Epidermal melanocyte (primary cell): ENCODE measurements at regions not wholly inside any gene's neighbourhood (a gene's known extent, or its start where the extent isn't known, plus 50 kb on each side); places are given as distances from the start of the nearest gene placed in this dataset.
"Not testable (repeated sequence)": the region's sequence is repeated elsewhere in the genome, so short reads cannot be mapped to it uniquely, and the experiment has no call there.

Source experiments
- DNase-seq: peaks from one replicate; pipeline ENCODE4 v3.0.0; 2011; ENCODE audit warnings: low spot score; ENCODE audit not compliant: insufficient read length

DNA sequence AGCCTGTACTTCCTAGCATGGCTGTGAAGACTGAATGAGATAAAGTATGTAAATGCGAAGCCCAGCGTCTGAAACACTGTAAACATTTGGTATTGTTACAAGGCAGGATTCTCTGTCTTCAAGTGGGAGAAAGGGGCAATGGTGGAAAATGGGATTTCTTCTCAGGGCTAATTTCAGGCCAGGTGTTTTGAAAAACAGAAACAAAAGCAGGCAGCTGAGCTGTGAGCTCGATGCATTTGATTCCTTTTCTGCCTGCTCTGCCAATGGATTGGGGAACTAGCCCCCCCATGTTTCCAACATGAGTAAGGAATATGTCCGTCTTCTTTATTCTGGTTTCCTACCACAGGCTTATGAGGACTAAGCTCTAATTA is 732.1 kb upstream of the AUTS2 start:
- no peak for DNase-seq

DNA sequence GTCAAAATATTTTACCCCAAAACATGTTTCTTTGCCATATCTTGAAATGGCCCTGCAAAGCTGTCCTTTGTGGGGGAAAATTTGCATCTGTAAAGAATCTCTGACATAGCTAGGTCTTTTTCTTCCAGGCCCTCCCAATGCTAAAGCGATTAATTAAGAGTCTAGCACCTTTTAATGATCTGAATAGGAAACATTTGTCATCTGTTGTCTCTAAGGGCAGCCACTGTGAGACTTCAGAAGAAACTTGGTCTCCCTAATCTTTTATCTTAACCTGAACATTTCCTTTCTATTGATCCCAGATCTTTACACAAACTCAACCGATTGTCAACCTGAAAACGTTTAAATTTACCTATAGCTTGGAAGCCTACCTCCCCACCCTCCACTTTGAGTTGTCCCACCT is 731.6 kb upstream of the AUTS2 start:
- DNase-seq = not testable (repeated sequence)

- DNase-seq = no peak
These were observed 729.3 kb upstream of the AUTS2 start for GRCh38 chr7:68868978-68869377.

- no peak for DNase-seq
These were observed 724.7 kb upstream of the AUTS2 start for GRCh38 chr7:68873616-68874015.

- no peak for DNase-seq
These were observed 722.4 kb upstream of the AUTS2 start for GRCh38 chr7:68875857-68876256.

DNA sequence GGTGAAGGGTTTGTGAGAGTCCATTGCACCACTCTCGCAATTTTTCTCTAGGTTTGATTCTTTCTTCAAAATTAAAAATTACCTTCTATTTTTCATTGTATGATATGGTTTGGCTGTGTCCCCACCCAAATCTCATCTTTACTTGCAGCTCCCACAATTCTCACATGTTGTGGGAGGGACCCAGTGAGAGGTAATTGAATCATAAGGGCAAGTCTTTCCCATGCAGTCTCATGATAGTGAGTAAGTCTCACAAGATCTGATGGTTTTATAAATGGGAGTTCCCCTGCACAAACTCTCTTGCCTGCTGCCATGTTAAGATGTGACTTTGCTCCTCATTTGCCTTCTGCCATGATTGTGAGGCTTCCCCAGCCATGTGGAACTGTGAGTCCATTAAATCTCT is 711.2 kb upstream of the AUTS2 start:
- DNase-seq = not testable (repeated sequence)

- DNase-seq = no peak
These were observed 709.3 kb upstream of the AUTS2 start for GRCh38 chr7:68888971-68889385.

DNA sequence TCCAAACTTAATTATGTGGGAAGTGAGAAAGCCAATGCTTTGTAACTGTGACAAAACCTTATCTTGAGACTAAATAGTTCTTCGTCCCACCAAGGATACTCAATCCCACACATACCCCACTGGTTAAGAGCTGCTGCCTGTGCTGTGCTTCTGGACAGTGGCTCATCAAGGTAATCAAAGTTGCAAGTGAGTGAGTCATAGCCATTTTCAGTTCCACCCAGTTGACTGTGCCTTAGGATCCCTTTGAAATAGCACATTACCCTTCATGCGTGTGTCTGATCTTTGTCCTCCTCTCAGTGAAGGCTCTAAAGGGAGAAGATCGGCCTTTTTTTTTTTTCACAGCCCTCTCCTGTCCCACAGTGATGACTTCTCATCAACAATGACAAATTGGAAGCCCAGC is 706.0 kb upstream of the AUTS2 start:
- no peak for DNase-seq

GRCh38 chr7:68893411-68893810 is 704.9 kb upstream of the AUTS2 start:
- DNase-seq = no peak

GRCh38 chr7:68899156-68899555 is 699.1 kb upstream of the AUTS2 start:
- DNase-seq = not testable (repeated sequence)

DNA sequence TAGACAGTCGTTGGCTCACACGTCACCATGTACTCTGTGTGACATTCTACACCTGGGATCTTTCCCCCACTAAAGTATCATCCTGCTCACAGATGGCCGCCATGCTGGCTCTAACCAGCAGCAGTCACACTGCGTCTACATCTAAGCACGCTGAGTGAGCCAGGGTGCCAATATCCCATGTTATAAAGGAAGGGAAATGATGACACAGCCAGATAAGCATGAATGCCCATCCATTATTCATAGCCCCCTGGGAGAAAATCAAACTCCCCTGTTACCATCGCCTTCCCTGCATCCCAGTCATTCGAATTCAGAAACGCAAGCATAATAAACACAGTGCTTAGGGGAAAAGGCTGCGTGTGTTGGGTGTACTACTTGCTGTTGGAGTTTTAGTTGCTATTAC is 698.2 kb upstream of the AUTS2 start:
- no peak for DNase-seq

GRCh38 chr7:68904630-68905029 is 693.6 kb upstream of the AUTS2 start:
- DNase-seq = no peak

DNA sequence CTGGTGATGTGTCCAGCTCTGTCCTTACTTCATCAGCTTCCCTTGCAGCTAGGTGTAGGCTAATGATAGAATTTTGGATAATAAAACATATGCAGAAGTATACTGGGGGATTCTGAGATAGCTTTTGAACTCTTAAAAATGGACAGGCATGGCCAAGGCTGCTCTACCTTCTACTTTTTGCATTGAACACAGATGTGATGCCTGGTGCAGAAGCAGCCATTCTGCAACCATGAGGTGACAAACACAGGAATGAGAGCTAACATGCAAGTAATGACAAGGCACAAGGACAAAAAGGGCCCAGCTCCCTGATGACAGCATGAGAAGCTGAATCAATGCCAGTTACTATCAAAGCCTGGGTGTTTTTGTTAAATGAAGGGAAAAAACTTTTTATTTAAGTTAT is 686.5 kb upstream of the AUTS2 start:
- DNase-seq = no peak

- no peak for DNase-seq
These were observed 684.3 kb upstream of the AUTS2 start for GRCh38 chr7:68914006-68914405.

GRCh38 chr7:68917041-68917651 is 681.1 kb upstream of the AUTS2 start:
- DNase-seq = no peak

- DNase-seq = no peak
These were observed 679.7 kb upstream of the AUTS2 start for GRCh38 chr7:68918621-68919020.

DNA sequence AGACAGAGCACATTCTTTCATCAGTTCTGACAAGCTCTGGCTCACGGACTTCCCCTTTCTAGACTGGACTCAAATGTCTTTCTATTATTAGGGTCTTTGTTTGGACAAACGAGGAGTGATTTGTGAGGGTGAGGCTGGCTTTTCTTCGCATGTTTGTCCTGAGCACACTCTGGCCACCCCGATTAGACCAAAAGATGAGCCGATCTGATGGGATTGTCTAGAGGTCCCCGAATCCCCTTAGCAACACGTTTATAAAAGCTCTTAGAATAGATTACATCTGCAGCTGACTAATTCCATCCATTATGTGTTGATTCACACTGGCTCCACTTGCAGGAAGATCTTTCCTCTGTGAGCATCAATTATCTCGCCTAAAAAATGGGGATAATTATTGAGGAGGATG is 675.4 kb upstream of the AUTS2 start:
- no peak for DNase-seq

DNA sequence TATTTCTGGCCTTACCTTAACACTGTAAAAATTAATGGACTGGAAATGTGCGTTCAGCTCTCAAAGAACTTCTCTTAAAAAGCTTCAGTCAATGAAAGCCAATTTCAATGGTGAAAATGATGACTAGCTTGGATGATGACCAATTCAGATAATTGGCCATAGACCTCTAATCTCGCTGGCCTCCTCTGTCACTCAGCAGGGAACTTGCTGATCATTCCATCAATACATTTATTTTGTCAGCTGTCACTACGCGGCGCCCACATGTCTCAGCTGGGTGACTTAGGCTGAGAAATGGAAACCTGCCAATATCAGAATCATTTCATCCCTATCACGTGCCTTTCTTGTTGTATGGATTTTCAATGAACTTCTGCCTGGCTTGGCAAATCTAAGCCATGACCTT is 673.0 kb upstream of the AUTS2 start:
- DNase-seq = no peak

DNA sequence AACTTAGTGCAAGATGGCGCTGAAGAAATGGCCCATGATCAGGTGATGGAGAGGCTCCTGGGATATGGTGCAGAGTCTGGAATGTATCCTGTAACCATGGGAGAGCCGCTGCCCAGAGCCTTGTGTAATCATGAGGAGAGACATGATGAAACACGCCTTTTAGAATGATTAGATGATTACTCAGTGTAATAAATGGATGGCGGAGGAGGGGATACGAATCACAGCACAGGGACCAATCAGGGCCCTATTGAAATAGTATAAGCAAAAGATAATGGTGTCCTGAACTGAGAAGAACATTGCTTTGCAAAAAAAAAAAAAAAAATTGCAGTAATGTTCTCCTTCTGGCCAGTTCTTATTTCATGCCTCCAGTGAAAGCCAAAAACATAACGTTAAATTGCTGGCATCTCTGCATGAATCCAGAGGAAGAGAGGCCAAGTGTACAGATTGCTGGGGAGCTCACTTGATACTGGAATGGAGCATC is 668.5 kb upstream of the AUTS2 start:
- DNase-seq = no peak

DNA sequence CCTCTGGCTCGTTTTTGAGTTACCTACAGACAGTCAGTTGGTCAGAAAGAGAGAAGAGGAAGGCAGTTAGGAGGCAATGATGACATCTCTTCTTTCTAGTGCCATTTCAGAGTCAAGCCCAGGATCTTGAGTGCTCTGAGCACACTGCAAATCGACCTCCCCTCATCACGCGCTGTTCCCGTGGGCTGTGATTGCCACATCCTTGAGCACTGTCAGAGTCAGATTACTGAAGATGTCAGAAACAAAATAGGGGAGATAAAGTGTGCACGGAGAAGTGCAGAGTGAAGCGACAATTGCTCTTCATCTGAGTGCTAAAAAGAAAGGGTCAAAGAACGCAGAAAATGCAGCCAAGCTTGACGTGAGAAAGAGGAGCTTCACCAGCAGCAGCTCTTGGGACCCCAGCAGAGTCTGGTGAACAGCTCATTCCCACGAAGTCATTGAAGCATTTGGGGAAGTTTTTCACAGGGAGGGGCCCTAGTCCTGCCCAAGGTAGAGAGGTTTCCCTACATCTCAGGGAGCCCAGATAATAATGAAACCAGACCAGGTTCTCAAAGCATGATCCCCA is 661.7 kb upstream of the AUTS2 start:
- no peak for DNase-seq

DNA sequence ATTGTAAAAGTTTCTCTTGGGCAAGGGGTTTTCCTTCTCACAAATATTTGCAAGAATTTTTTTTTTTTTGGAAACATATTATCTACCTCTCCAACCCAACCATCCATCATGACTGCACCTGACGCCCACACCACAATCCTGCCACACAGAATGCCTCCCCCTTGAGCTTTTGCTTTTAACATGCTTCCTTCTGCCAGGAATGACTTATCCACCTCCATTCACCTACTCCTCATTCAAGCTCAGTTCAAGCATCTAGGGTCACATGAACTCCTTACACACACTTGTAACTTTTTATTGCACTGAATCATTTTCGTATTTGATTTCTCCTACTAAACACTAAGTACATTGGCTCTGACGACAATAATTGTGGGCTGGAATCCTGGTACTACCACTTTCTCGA is 660.1 kb upstream of the AUTS2 start:
- no peak for DNase-seq

DNA sequence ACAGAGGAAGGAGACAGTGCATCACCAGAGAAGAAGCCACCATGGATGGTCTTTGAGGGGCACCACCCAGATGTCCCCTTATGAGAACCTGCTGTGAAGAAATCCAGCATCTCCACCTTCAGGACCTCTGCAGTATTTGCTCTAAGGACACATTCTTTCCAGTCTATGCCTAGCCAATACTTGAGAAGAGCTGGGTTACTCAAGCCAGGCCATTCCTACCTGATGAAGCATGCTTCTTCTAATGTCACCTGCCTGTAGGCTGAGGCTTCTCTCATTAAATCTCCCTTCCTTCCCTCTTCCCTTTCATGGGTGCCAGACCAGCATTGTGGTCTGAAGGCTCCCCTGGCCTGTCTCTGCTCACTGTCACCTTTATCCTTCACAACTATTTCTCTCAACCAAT is 654.5 kb upstream of the AUTS2 start:
- DNase-seq = no peak

GRCh38 chr7:68955656-68956055 is 642.6 kb upstream of the AUTS2 start:
- no peak for DNase-seq

DNA sequence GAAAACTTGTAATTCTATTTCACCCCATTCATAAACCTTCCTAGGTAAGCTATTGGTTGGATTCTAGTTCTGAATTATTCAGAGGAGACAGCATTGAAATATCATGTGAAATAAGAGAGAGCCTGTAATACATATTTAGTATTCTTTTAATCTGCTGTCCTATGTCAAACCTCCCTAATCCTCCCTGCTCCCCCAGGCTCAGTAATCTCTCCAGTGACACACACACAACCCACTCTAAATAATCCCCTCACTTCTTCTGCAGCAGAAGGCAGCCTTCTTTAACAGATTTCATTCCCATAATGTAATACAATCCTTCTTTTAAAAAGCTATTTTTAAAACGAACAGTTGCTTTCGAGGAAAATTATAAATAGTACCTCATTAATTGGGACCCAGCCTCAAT is 639.7 kb upstream of the AUTS2 start:
- DNase-seq = no peak
